Smooth muscle cell of the brain vasculature (primary cell): ENCODE measurements at regions not wholly inside any gene's neighbourhood (a gene's known extent, or its start where the extent isn't known, plus 50 kb on each side); places are given as distances from the start of the nearest gene placed in this dataset.

Experiments used
- DNase-seq: peaks from one replicate; pipeline ENCODE4 v3.0.0-alpha.2; 2012; ENCODE audit warnings: low read depth, low spot score

DNA sequence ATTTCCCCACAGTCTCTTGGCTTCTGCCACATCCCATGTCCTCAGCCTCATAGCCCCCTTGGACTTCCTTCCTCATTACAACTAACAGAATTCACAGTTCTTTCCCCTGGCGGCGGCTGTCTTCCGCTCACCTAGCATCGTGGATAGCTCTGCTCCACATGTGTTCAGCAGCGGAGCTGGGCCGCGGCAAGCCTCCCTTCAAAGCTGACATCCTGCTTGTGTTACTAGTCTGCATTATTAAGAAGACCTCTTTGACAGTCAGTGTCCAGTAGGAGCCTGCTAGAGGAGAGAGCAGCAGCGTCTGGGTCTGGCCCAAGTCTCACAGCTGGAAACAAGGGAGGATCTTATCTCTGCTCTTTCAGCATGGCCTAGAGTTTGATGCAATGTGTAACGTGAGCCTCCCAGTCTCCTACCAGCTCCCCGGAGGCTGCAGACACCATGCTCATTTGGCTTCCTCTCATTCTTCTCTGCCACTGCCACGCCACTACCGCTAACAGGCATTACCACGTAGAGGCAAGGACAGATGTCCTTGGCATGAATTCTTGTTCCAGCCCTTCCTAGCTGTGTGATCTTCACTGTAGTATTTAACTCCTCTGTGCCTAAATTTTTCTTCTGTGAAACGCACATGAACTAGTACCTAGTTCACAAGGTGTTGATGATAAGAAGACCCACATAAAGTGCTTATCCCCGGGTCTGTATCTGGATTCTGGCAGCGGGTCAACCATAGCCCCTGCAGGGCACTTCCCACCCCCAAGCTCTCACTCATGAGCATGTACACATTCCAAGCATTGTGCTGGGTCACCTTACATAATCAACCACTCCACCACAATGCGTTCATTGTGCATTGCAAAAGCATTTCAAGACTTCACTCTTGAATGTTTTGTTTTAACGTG, 107.1 kb upstream of the BACH2 start:
- peak; percentile 71 for DNase-seq

DNA sequence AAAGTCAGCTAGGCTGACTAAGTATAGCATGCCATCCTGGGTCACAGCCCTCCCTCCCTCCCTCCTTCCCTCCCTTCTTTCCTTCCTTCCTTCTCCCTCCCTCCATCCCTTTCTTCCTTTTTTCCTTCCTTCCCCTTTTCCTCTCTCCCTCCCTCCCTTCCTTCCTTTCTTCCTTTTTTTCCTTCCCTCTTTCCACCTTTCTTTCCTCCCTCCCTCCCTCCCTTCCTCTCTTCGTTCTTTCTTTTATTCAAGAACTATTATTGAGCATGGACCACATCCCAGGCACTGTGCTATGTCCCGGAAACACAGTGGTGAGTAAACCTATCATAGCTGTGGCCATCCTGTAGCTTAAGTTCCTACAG, 106.2 kb upstream of the BACH2 start:
- DNase-seq: no peak

DNA sequence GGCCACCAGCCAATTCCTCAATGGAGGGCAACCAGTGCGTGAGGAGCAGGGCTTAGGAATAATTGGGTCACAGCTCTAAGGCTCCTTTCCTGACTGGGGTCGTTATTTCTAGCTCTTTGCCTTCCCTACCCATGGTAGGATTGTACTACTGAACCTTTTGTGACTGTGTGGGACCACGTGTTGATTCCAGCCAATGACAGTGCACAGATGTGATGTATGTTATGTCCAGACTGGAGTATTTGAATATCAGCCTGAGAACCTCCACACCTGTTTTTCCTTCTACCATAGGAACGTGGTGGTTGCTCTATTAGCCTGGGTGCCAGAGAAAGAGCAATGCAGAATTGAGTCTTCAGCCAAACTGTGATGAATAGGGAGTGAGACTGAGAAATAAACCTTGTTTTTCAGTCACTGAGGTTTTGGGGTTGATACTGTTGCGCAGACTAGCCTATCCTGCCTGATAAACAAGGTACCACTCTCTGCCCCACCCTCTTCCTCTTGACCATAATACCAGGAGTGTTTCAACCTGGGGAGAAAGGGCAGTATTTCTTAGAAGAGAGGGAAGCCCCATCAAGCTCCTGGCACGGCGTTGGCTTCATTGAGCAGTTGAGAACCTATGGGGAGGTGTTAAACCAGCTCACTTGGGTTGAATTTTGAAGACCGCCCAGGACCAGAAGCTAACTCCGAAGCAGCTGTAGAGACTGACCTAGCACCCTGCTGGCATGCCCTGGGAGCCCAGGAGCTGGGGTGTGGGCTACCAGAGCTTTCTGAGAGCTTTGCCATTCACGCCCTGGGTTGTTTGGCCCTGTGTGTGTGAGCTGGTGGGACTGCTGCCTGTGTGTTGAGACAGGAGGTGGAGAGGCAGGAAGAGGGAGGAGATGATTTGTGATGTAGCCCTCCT, 105.5 kb upstream of the BACH2 start:
- DNase-seq: no peak

DNA sequence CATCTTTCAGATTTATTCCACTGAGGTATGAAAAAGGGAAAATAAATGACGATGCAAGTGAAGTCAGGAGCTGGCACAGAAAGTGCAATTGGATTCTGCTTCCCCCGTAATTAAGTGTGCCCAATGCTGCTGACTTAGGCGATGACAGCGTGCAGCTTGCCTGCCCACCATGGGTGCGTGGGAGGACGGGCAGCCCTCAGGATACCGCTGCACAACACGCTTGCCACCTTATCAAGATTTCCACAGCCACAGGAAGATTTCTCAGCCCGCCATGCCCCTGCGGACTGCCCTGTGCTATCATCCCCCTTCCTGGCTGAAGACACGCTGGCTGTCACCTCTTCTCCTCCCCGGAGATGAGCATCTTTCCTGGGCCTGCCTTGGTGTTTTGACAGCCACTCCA, 103.3 kb upstream of the BACH2 start:
- DNase-seq: no peak

DNA sequence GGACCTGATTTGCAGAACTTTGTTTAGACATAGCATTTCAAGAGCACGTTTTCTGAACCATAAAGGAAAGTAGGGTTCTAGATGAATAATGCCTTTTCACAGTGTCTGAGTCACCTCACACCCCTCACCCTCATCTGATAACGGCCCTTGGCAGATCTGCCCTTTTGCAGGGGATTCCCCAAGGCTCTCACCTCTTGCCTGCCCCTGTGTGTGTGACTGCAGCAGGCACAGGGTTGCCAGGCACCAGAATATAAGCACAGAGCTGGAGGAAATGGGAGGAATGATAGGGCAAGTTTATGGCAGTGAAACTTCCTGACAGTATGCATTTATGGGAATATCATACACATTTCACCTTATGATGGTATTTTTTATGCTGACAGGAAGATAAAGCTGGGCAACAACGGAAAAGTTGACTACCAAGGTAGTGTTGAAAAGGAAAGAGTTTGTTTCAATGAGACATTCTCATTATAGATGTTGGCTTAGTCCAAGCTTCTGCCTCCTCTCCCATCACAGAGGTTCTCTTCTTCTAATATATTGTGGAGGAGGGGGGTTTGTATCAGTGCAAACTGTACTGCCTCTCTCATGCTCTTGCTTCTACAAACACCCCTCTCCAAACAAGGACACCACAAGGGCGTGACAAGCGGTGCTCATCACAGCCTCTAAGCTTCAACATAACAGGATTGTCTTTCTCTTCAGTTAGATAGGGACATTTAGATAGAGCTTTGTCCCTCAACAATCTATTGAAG, 101.5 kb upstream of the BACH2 start:
- no peak for DNase-seq

DNA sequence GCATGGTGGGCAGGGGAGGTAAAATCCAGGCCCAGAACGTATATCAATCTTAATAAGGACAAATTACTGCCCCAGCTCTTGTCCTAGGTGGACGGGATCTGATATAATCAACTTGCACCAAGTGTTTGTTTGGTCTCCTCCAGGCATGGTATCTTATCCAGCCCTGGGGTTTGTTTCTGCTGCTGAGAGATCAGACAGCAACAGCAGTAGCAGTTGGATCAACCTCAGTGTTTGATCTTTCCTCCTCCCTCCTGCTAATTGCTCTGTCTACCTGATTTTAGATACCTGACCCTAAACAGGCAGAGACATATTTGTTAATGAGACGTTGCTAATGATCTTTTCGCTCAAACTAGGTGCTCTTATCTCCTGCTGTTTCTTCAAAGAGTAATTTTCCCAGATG, 100.4 kb upstream of the BACH2 start:
- DNase-seq: no peak

DNA sequence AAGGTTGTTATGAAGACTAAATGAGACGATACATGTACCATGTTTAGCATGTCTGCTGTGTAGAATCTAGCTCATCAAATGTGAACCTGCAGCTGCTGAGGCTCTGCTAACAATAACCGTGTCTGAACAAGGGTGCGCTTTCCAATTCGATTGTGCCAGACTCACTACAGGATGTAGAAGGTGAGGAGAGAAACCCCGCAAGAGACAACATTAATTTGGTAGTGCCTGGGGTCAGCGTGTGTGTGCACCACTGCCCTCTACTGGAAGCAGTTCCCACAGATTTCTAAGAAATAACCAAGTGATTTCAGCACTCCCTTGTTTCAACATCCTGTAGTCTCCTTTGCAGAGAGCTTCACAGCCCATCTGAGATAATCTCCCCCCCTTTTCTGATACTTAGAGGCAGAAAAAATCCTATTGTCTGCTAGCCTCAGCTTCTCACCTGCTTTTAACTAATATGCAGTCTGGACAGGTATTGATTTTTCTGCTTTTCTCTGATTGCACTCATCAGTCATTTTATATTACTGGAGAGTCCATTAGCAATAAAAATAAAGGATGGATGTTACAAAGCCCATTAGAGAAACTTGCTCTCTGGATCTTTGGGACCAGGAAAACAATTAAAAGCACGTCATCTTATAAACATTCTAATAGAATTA, 96.7 kb upstream of the BACH2 start:
- no peak for DNase-seq

DNA sequence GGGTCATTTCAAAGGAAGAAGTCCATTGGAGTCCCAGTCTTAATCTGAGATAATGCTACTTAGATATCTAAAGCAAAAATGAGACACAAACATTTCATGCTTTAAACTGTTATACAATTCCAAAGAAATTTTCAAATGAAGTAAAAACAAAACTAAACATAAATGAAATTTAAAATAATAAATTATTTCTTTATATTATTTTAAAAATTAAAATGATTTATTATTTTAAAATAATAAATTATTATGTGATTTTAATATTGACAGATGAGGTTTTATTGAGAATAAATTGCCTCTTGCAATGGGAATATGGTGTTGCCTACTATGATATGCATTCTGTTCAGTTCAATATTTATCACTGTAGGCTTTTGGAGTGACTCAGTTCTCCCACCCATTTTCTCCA, 93.7 kb upstream of the BACH2 start:
- no peak for DNase-seq

DNA sequence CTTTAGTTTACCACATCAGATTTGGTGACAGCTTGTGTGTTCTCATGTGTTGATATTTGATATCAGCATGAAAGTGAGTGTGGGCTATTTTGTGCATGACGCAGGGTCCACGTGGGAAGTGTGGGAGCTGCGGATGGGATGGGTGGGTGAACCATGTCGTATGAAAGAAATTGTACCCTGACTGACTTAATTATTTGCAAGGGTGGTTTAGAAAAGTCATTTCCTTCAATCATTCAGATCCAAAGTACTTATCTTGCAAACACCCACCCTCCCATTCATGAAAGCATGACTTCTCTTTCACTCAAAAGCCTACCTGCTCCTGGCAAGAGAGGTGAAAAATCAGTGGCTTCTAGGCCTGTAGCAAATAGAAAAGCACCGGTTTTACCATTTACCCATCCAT, 91.8 kb upstream of the BACH2 start:
- no peak for DNase-seq

DNA sequence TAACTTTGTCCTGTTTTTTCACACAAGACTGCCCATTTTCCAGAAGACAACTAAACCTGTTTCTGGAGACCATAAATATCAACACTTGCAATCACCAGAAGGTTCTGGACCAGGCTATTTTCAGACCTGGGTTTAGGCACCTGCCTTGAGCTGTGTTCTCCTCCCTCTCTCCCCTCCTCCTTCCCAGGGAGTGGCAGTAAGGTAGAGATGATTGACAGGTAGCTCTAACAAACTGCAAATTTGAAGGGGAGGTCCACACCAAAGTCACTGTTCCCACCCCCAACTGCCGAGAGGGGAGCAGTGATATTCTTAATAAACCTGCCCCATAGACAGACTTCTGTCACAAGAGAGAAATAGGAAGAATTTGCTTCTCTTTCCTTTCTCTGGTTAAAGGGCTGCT, 91.2 kb upstream of the BACH2 start:
- DNase-seq: no peak

DNA sequence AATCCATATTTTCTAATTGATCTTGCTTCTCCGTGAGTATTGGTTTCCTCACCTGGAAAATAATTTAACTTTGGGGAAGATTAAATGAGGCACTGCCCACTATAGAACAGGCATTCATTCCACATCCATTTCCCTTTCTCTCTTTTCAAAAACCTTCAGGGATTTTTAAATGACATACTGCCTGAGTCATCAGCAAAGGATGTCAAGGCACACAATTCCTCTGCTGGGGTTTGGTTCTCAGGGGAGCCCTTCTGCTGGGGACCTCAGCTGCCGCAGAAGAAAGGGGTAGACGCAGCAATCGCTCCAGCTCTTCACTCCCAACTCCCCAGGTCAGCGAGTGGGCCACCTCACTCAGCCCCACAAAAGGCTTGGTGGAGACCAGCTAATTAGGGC, 90.7 kb upstream of the BACH2 start:
- no peak for DNase-seq

DNA sequence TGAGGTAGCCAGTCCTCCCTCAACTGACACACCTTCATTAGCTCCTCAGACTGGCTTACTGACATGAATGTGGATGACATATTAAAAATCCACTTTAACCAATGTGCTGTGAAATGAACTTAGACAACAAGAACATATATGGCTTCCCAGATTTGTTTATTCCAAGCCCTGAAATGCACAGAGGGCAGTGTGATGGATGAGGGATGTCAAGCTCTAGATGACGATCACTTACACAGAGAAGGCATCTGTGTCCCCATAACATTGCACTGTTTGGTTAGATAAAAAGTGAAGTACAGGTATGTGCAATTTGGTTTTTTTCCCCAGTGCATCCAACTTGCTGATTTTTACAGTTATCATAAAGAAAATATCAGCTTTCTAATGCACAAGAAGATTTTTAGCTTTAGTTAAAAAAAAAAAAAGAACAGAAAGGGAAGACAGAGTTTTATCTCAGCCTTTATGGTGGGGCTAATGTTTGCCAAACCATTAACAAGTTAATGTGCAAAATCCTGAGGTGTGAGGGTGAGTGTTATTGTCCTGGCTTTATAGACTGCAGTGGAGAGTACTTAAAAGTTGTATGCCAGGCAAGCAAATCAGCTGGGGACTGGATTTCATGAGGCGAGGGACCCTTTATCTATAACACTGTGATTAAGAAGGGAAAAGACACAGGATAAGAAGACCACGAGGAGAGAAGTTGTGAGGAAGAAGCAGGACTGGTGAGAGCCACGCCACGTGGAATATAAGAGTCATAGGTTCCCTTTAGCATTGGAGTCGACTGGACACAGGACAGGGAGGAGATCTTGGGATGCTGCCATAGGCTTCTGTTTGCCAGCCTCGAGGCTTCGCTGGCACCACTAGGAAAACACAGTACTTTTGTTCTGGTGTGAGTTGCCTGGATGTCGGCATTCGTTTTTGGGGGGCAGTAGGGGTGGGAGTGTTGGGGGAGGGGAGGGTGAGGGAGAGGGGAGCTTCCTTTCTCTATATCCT, 90.0 kb upstream of the BACH2 start:
- no peak for DNase-seq

DNA sequence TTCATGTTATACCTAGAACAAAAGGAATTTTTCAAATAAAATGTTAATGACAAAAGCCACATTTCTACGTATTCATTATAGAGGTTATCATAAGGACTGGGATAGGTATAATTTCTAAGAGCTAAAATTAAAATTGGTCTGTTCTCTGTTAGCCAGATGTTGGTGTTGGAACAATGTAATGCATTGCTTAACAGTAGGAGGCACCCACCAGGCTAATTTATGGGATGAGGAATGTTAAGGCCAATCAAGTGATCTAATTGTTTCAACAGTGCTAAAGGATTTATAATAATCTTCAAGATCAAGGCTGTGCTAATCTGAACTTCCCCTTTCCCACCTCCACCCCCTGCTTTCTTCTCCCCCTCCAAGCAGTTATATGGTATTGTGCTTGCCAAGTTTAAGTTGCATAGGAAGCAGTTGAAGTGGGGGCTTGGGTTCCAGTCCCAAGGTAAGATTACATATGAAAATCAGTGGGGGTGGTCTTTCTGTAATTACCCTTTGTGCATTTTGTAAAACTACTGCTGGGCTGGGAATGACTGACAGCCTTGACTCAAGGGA, 89.2 kb upstream of the BACH2 start:
- no peak for DNase-seq

DNA sequence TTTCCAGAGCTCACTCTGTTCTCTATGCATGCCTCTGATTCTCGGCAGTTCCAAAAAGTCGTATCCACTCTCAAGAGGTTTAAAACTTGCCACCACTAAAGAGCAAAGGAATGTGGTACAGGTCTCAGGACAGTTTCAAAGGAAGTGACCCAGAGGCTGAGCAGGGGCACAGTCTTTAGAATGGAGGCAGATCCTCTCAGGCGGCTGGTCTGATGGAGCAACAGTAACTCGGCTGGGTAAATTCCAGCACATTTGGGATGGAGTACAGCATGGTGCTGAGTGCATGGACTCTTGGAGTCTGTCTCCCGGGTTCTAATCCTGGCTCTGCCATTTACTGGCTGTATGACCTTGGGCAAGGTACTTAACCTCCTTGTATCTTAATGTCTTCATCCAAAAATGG, 88.1 kb upstream of the BACH2 start:
- DNase-seq: no peak

DNA sequence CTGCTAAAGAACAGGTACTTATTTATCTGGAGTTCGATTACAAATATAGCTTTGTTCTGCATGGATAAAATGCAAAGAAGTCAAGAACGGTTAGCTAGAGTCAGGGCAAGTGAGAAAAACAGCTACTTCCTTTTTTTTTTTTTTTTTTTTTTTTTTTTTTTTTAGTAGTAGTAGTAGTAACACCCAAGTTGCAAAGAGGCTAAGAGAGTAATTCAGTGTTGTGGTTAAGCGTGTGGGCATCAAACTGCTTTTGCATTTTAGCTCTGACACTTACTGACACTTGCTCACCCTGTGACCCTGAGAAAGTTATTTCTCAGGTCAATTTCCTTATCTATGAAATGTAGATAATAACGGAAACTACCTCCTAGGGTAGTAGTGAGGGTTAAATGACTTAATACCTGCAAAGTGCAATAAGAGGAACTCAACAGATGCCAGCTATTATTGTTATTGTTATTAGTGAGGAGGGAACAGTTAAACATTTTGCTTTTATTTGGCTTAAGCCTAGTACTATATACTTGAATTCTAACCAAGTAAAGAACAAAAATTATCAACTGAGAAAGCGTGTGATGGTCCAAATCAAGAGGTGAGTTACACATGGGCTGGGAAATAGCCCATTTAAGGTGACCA, 86.7 kb upstream of the BACH2 start:
- DNase-seq: no peak

DNA sequence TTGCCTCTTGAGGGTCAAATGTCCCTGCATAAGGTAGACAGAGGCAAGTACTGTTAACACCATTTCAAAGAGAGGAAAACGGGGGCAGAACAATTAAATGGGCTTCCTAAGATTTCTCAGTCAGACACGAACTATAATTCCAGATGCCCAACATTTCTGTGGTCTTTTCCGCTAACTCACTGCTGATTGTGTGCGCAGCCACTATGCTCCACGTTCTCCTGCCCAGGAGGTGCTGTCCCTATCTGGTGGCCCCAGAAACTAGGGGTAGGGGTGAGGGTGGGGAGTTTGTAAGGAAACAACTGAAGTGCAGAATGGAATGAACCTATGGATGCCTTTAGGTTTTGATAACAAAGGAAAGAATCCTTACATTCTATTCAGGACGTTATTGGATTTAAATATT, 86.1 kb upstream of the BACH2 start:
- DNase-seq: no peak

DNA sequence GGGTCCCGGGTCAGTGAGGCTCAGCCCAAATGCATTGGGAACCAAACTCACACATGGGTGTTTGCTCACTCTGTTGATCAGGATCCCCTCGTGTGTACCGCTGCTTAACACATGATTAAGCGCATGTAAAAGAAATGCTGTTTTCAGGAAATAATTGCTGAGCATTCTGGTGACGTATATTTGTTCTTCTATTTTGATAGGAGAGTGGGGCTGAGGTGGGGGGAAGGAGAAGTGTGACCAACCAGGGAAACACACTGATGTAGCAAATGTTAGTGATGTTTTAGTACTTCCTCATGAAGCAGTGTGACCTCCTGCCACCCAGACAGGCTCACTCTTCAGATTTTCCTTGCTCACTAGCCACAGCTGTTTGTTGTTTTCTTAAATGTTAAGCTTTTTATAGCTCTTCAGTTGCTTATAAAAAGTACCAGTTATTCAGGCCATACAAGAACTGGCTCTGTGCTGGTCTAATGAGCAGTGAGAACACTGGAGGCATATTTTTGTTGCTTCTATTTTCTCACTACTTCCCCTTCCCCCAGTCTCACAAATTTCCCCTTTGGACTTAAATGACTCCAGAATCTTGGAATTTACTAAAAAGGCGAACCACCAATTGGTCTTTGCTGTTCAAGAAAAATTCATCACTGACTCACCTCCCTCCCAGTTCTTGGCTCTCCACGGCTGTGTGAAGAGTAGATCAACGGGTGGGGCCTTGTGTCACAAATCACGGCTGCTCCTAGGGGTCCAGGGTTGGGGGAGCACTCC, 79.2 kb upstream of the BACH2 start:
- DNase-seq: no peak

DNA sequence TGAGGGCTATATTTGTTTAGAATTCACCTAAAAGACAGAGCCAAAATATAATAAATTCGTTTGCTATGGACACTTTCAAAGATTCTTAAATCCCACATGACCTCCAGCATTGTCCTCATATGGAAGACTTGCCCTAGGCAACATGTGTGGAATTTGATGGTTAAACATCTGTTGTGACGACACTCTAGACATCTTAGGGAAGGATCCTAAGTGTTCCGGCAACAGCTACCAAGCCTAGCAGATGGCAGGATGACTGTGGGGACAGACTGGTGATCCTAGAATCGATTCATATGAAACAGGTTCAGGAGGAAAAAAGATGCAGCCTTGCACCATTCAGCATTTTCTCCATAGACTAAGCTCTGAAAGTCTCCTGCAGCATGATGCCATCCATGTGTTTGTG, 77.6 kb upstream of the BACH2 start:
- no peak for DNase-seq

DNA sequence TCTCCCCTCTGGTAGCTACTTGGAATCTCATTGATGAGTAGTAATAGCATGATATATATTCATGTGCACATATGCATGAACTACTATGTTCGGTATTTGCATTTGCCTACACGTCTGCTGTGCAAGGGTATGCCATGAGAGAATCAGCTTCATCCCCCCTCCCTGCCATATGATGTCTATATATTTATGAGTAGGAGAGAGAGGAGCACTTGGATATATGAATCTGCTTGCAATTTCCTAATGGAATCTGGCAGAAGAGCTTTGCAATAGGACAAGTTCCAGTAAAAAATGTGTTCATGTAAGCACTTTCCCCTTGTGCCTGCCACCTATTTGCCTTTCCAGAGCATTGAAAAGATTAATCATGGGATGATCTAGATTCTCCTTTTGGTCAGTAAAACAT, 76.2 kb upstream of the BACH2 start:
- no peak for DNase-seq
